HG03196 (cell line): ENCODE measurements at regions not wholly inside any gene's neighbourhood (a gene's known extent, or its start where the extent isn't known, plus 50 kb on each side); places are given as distances from the start of the nearest gene placed in this dataset.

Source experiments
- ATAC-seq: cut with Tn5 transposase; IDR thresholded peaks from one replicate; pipeline ENCODE4 v1.9.1; 2021; ENCODE audit not compliant: unreplicated experiment

- ATAC-seq: no peak
Measured at GRCh38 chr3:144286235-144286910, 314.8 kb downstream of the DIPK2A start.

GRCh38 chr3:144287001-144287400 lies 315.4 kb downstream of the DIPK2A start:
- no peak for ATAC-seq

- no peak for ATAC-seq
Measured at GRCh38 chr3:144289057-144289456, 317.4 kb downstream of the DIPK2A start.

- ATAC-seq: peak; percentile 92
Measured at GRCh38 chr3:144294659-144295538, 323.3 kb downstream of the DIPK2A start.

GRCh38 chr3:144295613-144296012 lies 324.0 kb downstream of the DIPK2A start:
- ATAC-seq: no peak

- no peak for ATAC-seq
Measured at GRCh38 chr3:144296808-144297207, 325.2 kb downstream of the DIPK2A start.

- no peak for ATAC-seq
Measured at GRCh38 chr3:144301863-144302262, 330.2 kb downstream of the DIPK2A start.

- no peak for ATAC-seq
Measured at GRCh38 chr3:144307951-144308350, 336.3 kb downstream of the DIPK2A start.

- ATAC-seq: no peak
Measured at GRCh38 chr3:144308396-144308795, 336.8 kb downstream of the DIPK2A start.

- ATAC-seq: no peak
Measured at GRCh38 chr3:144312702-144313101, 341.1 kb downstream of the DIPK2A start.

GRCh38 chr3:144314946-144315345 lies 343.3 kb downstream of the DIPK2A start:
- ATAC-seq: no peak

GRCh38 chr3:144317961-144318360 lies 346.3 kb downstream of the DIPK2A start:
- no peak for ATAC-seq

GRCh38 chr3:144324076-144324475 lies 352.5 kb downstream of the DIPK2A start:
- no peak for ATAC-seq

GRCh38 chr3:144332868-144333267 lies 361.2 kb downstream of the DIPK2A start:
- ATAC-seq: no peak

- no peak for ATAC-seq
Measured at GRCh38 chr3:144341471-144341870, 369.8 kb downstream of the DIPK2A start.

- ATAC-seq: no peak
Measured at GRCh38 chr3:144343343-144343742, 371.7 kb downstream of the DIPK2A start.

GRCh38 chr3:144343777-144344176 lies 372.2 kb downstream of the DIPK2A start:
- ATAC-seq: no peak

GRCh38 chr3:144344925-144345548 lies 373.4 kb downstream of the DIPK2A start:
- ATAC-seq: no peak

GRCh38 chr3:144350125-144350524 lies 378.5 kb downstream of the DIPK2A start:
- ATAC-seq: no peak

GRCh38 chr3:144351011-144351410 lies 379.4 kb downstream of the DIPK2A start:
- no peak for ATAC-seq

GRCh38 chr3:144351773-144352365 lies 380.2 kb downstream of the DIPK2A start:
- no peak for ATAC-seq
